ENCODE measurements at regions not wholly inside any gene's neighbourhood (a gene's known extent, or its start where the extent isn't known, plus 50 kb on each side); places are given as distances from the start of the nearest gene placed in this dataset.

DNA sequence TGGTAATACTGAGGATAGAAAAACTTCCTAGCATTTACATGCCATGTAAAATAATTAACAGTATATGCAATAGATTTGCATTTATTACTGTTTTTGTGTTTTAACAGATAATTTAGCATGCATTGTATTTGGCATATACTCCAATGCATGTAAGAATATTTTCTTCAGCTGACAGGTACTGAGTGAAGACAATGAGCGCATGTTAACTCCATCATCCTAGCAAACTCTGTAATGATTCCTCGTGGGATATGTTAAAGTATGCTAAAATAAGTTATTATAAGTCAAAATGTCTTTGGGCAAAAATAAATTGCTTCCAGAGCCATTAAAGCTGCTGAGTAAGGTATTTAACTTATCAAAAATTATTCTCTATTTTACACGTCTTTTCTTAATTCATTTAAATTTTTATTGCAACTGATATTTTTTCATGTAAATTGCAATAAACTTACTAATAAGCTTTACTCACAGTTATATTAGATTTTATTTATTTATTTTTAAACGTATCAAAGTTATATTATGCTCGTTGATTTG, 616.4 kb upstream of the NDST4 start:
- no peak for DNase-seq

DNA sequence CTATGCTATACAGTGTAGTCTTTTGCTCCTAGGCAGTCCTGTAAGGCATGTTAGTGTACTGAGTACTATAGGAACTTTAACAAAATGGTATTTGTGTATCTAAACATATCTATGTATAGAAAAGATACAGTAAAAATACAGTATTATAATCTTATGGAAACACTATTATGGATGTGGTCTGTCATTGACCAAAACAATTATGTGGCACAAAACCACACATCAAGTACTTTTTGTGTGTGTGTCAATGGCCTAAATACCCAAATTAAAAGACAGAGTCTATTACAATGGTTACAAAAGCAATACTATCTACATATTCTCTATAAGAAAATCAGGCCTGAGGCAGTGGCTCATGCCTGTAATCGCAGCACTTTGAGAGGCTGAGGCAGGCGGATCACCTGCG, 610.2 kb upstream of the NDST4 start:
- DNase-seq, result no peak

- no peak for DNase-seq
These were observed 607.2 kb upstream of the NDST4 start for GRCh38 chr4:115720611-115721010.

DNA sequence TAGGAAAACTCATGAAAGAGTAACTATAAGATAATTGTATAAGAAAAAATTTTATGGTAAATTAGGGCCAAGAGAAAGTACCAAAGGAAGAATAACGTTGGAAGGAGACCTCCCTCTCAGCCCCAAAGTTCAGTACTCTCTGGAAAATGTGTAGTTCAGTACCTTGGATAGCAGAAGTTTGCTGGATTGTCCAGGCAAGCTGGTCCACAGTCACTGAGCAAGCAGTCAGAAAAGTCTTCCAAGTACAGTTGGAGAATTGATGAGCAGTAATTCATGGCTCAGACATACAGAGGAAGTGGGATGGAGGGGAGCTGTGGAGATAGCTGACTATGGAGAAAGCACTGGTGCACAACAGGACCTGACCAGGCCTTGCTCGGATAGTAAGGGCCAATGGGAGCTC, 598.2 kb upstream of the NDST4 start:
- DNase-seq, result no peak

DNA sequence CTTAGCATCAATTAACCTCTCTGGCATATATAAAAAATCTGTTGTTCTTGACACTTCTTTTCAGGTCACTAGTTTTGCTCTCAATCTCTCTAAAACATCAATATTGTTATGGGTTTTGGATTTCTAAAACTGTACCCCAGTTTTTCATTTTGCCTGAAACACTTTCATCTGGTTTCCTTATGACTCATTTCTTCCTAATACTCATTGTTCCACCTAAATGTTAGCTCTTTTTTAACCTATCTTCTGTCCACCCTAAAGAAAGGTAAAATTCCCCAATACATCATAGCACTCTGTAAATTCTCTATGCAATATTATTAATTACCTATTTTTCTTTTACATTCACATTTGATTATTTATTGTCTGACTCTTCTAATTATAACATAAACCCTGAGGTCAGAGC, 575.5 kb upstream of the NDST4 start:
- no peak for DNase-seq

DNA sequence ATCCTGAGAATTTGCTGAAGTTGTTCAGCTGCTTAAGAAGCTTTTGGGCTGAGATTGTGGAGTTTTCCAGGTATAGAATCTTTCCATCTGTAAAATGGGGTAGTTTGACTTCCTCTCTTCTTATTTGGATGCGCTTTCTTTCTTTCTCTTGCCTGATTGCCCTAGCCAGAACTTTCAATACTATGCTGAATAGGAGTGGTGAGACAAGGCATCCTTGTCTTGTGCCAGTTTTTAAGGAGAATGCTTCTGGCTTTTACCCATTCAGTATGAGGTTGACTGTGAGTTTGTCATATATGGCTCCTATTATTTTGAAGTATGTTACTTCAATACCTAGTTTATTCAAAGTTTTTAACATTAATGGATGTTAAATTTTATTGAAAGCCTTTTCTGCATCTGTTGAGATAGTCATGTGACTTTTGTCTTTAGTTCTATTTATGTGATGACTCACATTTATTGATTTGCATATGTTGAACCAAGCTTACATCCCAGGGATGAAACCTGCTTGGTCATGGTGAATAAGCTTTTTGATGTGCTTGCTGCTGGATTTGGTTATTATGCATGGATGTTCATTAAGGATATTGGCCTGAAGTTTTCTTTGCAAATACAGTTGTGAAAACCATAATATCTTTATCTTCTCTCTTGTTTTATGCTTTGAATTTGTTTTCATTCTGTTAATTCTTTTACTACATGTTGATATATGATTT, 573.8 kb upstream of the NDST4 start:
- DNase-seq, result no peak

GRCh38 chr4:115678425-115678941, 565.1 kb upstream of the NDST4 start:
- DNase-seq, result no peak

DNA sequence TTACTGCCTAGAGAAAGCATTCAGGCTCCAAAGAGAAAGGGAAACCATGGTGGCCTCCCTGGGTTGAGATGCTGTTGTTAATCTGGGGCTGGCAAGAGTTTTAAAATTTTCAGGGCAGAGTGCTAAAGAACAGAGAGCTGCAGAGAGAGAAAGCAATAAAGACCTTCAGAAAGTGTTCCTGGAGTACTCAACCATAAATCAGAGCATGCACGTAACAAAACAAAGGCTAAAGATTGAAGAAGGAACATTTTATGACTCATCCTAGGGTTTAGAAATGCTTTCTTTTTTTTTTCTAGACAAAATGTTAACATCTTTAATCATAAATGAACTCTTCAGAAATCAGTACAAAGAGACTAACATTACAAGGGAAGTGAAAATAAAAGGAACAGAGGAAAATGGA, 562.3 kb upstream of the NDST4 start:
- DNase-seq, result peak; percentile 11

GRCh38 chr4:115674485-115674884, 561.1 kb upstream of the NDST4 start:
- no peak for DNase-seq

DNA sequence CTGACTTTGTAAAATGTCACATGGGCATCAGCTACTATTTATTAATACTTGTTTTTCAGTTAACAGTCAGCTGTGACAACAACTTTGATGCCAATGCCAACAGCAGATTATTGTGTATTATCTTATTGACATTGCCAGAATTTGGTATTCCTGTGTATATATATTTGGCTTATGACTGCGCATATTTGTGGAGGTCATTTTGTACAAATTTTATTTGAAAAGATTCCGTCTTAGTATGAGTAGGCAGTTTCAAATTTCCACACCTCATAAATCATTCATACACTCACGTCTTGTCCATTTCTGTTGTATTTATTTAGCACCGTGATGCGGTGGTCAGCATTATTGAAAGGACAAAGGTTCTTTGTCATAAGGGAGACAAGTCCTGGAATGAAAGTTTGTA, 558.2 kb upstream of the NDST4 start:
- peak; percentile 3 for DNase-seq

DNA sequence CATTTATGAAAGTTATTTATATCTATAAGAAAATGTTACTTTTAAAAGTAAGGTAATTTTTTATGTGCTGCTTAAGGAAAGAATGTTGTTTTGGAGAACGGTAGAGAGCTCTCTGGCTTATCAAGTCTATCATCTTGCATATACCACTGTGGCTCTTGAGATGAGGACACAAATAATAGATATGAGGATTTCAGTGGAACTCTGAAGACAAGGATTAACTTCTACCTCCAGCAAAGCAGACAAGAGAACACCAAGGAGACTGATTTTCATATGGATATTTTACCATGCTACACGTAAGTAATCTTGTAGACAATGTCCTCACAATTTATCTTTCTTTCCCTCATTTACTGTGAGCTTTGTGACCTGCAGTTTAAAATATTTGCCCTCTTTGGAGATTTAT, 557.5 kb upstream of the NDST4 start:
- no peak for DNase-seq

- no peak for DNase-seq
These were observed 555.0 kb upstream of the NDST4 start for GRCh38 chr4:115668396-115668795.

- peak; percentile 0 for DNase-seq
These were observed 550.9 kb upstream of the NDST4 start for GRCh38 chr4:115664285-115664684.

GRCh38 chr4:115660465-115660864, 547.0 kb upstream of the NDST4 start:
- DNase-seq, result no peak

GRCh38 chr4:115657991-115658650, 544.7 kb upstream of the NDST4 start:
- no peak for DNase-seq

DNA sequence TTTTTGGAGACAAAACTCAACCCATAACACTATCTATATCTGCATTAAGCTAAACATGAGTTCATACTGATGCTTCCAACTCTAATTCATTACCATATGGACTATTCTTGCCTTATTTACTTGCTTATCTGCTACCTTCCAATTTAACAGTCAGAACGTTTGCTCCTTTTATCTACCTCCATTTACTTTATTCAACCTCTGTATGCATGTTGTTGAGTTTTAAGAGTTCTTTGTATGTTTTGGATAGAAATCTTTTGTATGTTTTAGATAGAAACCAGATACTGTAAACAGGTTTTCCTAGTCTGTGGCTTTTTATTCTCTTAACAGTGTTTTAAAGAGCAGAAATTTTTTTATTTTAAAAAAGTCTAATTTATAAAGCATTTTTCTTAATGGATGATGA, 542.2 kb upstream of the NDST4 start:
- no peak for DNase-seq

GRCh38 chr4:115648786-115649185, 535.4 kb upstream of the NDST4 start:
- DNase-seq, result no peak

DNA sequence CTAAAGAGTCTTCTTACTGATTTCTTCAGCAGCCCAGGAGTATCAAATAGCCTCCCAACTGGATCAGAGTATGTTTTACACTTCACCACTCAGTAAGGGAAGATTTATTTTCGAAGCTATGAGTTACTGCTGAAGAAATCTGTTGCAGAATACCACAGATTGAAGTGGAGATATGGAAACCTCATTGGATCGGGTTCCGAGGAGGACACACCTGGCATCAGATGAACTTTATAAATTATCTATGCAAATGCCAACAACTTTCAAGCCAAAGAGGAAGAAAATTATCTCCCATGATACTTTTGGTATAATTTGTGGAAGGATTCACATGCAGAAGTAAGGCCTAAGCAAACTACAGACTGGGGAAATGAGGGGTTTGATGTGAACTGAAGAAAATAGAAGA, 515.9 kb upstream of the NDST4 start:
- DNase-seq, result no peak

- DNase-seq, result no peak
These were observed 496.2 kb upstream of the NDST4 start for GRCh38 chr4:115609631-115610030.

DNA sequence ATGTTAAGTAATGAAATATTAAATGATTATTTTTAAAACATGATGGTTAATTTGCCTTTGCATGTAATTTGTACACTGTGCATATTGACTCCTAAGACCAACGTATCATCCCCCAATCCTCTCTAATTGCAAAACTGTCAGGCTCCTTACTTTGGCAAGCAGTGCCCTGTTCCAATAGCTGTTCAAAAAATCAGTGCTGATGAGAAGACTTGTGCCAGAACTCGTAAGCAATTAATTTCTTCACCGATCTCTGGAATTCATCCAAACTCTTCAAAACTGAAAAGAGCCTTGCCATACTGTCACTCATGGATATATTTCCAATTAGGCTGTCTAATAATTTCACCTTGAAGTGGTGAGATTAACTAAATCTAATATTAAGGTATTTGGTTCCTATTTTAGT, 493.9 kb upstream of the NDST4 start:
- DNase-seq, result no peak

GRCh38 chr4:115596265-115597001, 483.0 kb upstream of the NDST4 start:
- no peak for DNase-seq

DNA sequence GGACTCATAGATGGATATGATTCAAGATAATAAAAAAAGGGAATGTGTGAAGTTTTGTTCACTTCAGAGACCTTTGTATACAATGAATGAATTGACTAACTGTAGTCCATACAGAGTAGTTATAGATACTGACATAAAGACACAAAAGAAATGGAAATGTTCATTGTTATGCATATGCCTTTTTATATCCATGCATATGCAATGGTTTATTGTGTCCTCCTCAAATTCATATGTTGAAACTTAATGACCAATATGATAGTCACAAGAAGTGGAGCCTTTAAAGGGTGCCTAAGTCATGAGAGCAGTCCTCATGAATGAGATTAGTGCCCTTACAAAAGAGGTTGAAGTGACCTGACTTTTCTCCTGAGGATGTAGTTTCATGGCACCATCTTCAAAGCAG, 467.5 kb upstream of the NDST4 start:
- no peak for DNase-seq

DNA sequence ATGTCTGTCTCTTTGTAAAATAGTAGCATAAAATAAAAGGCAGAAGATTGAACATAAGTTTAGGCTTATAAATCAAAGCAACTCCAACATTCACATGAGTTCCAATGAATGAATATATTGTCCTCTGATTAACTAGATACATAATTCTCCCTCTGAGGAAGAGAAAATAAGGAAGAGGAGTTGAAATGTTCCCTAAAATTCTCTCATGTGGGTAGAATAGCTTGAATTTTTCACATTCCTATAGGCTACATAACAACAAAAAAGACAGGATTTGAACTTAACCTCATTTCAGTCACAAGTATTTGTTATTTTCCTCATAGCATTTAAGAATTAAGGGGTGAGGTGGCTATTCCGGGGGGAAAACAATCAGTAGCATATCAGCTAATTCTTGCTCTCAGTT, 462.4 kb upstream of the NDST4 start:
- DNase-seq, result peak; percentile 1

GRCh38 chr4:115562506-115562905, 449.1 kb upstream of the NDST4 start:
- DNase-seq, result no peak
